ENCODE measurements at regions not wholly inside any gene's neighbourhood (a gene's known extent, or its start where the extent isn't known, plus 50 kb on each side); places are given as distances from the start of the nearest gene placed in this dataset.

- TF ChIP-seq, protein P1, sequence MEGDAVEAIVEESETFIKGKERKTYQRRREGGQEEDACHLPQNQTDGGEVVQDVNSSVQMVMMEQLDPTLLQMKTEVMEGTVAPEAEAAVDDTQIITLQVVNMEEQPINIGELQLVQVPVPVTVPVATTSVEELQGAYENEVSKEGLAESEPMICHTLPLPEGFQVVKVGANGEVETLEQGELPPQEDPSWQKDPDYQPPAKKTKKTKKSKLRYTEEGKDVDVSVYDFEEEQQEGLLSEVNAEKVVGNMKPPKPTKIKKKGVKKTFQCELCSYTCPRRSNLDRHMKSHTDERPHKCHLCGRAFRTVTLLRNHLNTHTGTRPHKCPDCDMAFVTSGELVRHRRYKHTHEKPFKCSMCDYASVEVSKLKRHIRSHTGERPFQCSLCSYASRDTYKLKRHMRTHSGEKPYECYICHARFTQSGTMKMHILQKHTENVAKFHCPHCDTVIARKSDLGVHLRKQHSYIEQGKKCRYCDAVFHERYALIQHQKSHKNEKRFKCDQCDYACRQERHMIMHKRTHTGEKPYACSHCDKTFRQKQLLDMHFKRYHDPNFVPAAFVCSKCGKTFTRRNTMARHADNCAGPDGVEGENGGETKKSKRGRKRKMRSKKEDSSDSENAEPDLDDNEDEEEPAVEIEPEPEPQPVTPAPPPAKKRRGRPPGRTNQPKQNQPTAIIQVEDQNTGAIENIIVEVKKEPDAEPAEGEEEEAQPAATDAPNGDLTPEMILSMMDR (IDR thresholded peaks at IDR 0.05; ENCODE audit: low read depth, low read length, poor library complexity, severe bottlenecking), result no peak
- TF ChIP-seq EZH2phosphoT487 (IDR thresholded peaks at IDR 0.05; ENCODE audit: borderline replicate concordance, low read length), result no peak
Observed at GRCh38 chr15:45801543-45801942, 166.7 kb downstream of the SQOR start.
